ENCODE measurements at regions not wholly inside any gene's neighbourhood (a gene's known extent, or its start where the extent isn't known, plus 50 kb on each side); places are given as distances from the start of the nearest gene placed in this dataset.

- H3K79me1 ChIP-seq (replicated peaks; ENCODE audit: low read length, poor library complexity, severe bottlenecking) = no peaks in the 10 kb centered on the region
- H3K4me3 ChIP-seq (ENCODE audit: insufficient read depth in 1 of 2, low read depth in 1 of 2, low read length in 2 of 2) = no peak overlapping the region
- 74% methylated on average over 4 of the region's 4 CpGs for WGBS
- no peaks in the 10 kb centered on the region for H3K4me1 ChIP-seq (ENCODE audit: control insufficient read depth, insufficient read depth, low read depth, low read length)
- H3K27ac ChIP-seq (ENCODE audit: low read length, poor library complexity, severe bottlenecking) = no peak overlapping the region
- no peak overlapping the region for H4K91ac ChIP-seq (ENCODE audit: low read length)
- no peak overlapping the region for H3K4me2 ChIP-seq (ENCODE audit: low read length, poor library complexity, severe bottlenecking)
- H2BK5ac ChIP-seq (ENCODE audit: low read depth, low read length, poor library complexity, severe bottlenecking) = no peak overlapping the region
- H3K14ac ChIP-seq (ENCODE audit: low read length in 2 of 2) = no peak overlapping the region
- H2BK120ac ChIP-seq (ENCODE audit: low read depth, low read length) = no peak overlapping the region
- H4K8ac ChIP-seq (ENCODE audit: low read length) = no peak overlapping the region
- no peak overlapping the region for H2BK15ac ChIP-seq (ENCODE audit: low read depth, poor library complexity, severe bottlenecking)
- H2AFZ ChIP-seq (ENCODE audit: low read depth, low read length) = no peak overlapping the region
- DNase-seq = no peak
- no peak overlapping the region for H3K4ac ChIP-seq (ENCODE audit: low read depth in 1 of 2, low read length in 2 of 2)
- H3K9ac ChIP-seq (ENCODE audit: low read length) = no peak overlapping the region
- no peaks in the 10 kb centered on the region for H3K27me3 ChIP-seq (ENCODE audit: control insufficient read depth in 1 of 2, insufficient read depth in 1 of 2, low read length in 2 of 2)
- no peak overlapping the region for H2AK5ac ChIP-seq (ENCODE audit: low read length, severe bottlenecking)
- H3K9me3 ChIP-seq (ENCODE audit: control insufficient read depth, low read length) = peaks cover 17% of the 10 kb centered on the region
- no peak overlapping the region for H2BK12ac ChIP-seq (ENCODE audit: low read length in 2 of 2)
- H3K18ac ChIP-seq (ENCODE audit: low read depth in 1 of 2, low read length in 2 of 2) = no peak overlapping the region
- H3K23ac ChIP-seq (ENCODE audit: low read length in 2 of 2) = no peak overlapping the region
- no peaks in the 10 kb centered on the region for H3K36me3 ChIP-seq (ENCODE audit: control insufficient read depth in 1 of 2, insufficient read depth in 2 of 2, low read depth in 1 of 2, low read length in 2 of 2)
Measured at GRCh38 chr22:34489861-34490260, 569.6 kb upstream of the LARGE1 start.

GRCh38 chr22:34490886-34491285 is 570.6 kb upstream of the LARGE1 start:
- Histone ChIP-seq H3K4ac (ENCODE audit: low read depth in 1 of 2, low read length in 2 of 2) (no peak overlapping the region), H3K23ac (ENCODE audit: low read length in 2 of 2) (no peak overlapping the region), H3K4me1 (ENCODE audit: control insufficient read depth, insufficient read depth, low read depth, low read length) (no peaks in the 10 kb centered on the region), H3K27ac (ENCODE audit: low read length, poor library complexity, severe bottlenecking) (no peak overlapping the region), H2AK5ac (ENCODE audit: low read length, severe bottlenecking) (no peak overlapping the region), H4K91ac (ENCODE audit: low read length) (no peak overlapping the region), H2BK5ac (ENCODE audit: low read depth, low read length, poor library complexity, severe bottlenecking) (no peak overlapping the region), H3K18ac (ENCODE audit: low read depth in 1 of 2, low read length in 2 of 2) (no peak overlapping the region), H3K79me1 (replicated peaks; ENCODE audit: low read length, poor library complexity, severe bottlenecking) (no peaks in the 10 kb centered on the region), H3K4me3 (ENCODE audit: insufficient read depth in 1 of 2, low read depth in 1 of 2, low read length in 2 of 2) (no peak overlapping the region), H3K27me3 (ENCODE audit: control insufficient read depth in 1 of 2, insufficient read depth in 1 of 2, low read length in 2 of 2) (no peaks in the 10 kb centered on the region), H2AFZ (ENCODE audit: low read depth, low read length) (no peak overlapping the region), H3K9me3 (ENCODE audit: control insufficient read depth, low read length) (peaks cover 17% of the 10 kb centered on the region), H3K14ac (ENCODE audit: low read length in 2 of 2) (no peak overlapping the region), H2BK15ac (ENCODE audit: low read depth, poor library complexity, severe bottlenecking) (no peak overlapping the region), H2BK12ac (ENCODE audit: low read length in 2 of 2) (no peak overlapping the region), H3K9ac (ENCODE audit: low read length) (no peak overlapping the region), H4K8ac (ENCODE audit: low read length) (no peak overlapping the region), H2BK120ac (ENCODE audit: low read depth, low read length) (no peak overlapping the region), H3K36me3 (ENCODE audit: control insufficient read depth in 1 of 2, insufficient read depth in 2 of 2, low read depth in 1 of 2, low read length in 2 of 2) (no peaks in the 10 kb centered on the region), H3K4me2 (ENCODE audit: low read length, poor library complexity, severe bottlenecking) (no peak overlapping the region)
- WGBS = 70% methylated on average over 2 of the region's 2 CpGs
- DNase-seq = no peak

GRCh38 chr22:34493486-34493885 is 572.5 kb upstream of the ISX start:
- Histone ChIP-seq H4K91ac (ENCODE audit: low read length) (no peak overlapping the region), H3K18ac (ENCODE audit: low read depth in 1 of 2, low read length in 2 of 2) (no peak overlapping the region), H4K8ac (ENCODE audit: low read length) (no peak overlapping the region), H2AK5ac (ENCODE audit: low read length, severe bottlenecking) (no peak overlapping the region), H3K27me3 (ENCODE audit: control insufficient read depth in 1 of 2, insufficient read depth in 1 of 2, low read length in 2 of 2) (no peaks in the 10 kb centered on the region), H3K4me2 (ENCODE audit: low read length, poor library complexity, severe bottlenecking) (no peak overlapping the region), H3K79me1 (replicated peaks; ENCODE audit: low read length, poor library complexity, severe bottlenecking) (no peaks in the 10 kb centered on the region), H3K27ac (ENCODE audit: low read length, poor library complexity, severe bottlenecking) (no peak overlapping the region), H2AFZ (ENCODE audit: low read depth, low read length) (no peak overlapping the region), H3K23ac (ENCODE audit: low read length in 2 of 2) (no peak overlapping the region), H3K4me1 (ENCODE audit: control insufficient read depth, insufficient read depth, low read depth, low read length) (no peaks in the 10 kb centered on the region), H2BK5ac (ENCODE audit: low read depth, low read length, poor library complexity, severe bottlenecking) (no peak overlapping the region), H3K36me3 (ENCODE audit: control insufficient read depth in 1 of 2, insufficient read depth in 2 of 2, low read depth in 1 of 2, low read length in 2 of 2) (no peaks in the 10 kb centered on the region), H2BK15ac (ENCODE audit: low read depth, poor library complexity, severe bottlenecking) (no peak overlapping the region), H3K14ac (ENCODE audit: low read length in 2 of 2) (no peak overlapping the region), H2BK12ac (ENCODE audit: low read length in 2 of 2) (no peak overlapping the region), H3K4ac (ENCODE audit: low read depth in 1 of 2, low read length in 2 of 2) (no peak overlapping the region), H3K9ac (ENCODE audit: low read length) (no peak overlapping the region), H2BK120ac (ENCODE audit: low read depth, low read length) (no peak overlapping the region), H3K9me3 (ENCODE audit: control insufficient read depth, low read length) (peaks cover 23% of the 10 kb centered on the region), H3K4me3 (ENCODE audit: insufficient read depth in 1 of 2, low read depth in 1 of 2, low read length in 2 of 2) (no peak overlapping the region)
- DNase-seq = no peak
- 91% methylated on average over 2 of the region's 3 CpGs for WGBS

- Histone ChIP-seq H2BK5ac (ENCODE audit: low read depth, low read length, poor library complexity, severe bottlenecking) (no peak overlapping the region), H3K4ac (ENCODE audit: low read depth in 1 of 2, low read length in 2 of 2) (no peak overlapping the region), H3K36me3 (ENCODE audit: control insufficient read depth in 1 of 2, insufficient read depth in 2 of 2, low read depth in 1 of 2, low read length in 2 of 2) (no peaks in the 10 kb centered on the region), H3K18ac (ENCODE audit: low read depth in 1 of 2, low read length in 2 of 2) (no peak overlapping the region), H3K4me3 (ENCODE audit: insufficient read depth in 1 of 2, low read depth in 1 of 2, low read length in 2 of 2) (no peak overlapping the region), H3K4me1 (ENCODE audit: control insufficient read depth, insufficient read depth, low read depth, low read length) (no peaks in the 10 kb centered on the region), H3K9ac (ENCODE audit: low read length) (no peak overlapping the region), H3K27ac (ENCODE audit: low read length, poor library complexity, severe bottlenecking) (no peak overlapping the region), H3K27me3 (ENCODE audit: control insufficient read depth in 1 of 2, insufficient read depth in 1 of 2, low read length in 2 of 2) (no peaks in the 10 kb centered on the region), H3K4me2 (ENCODE audit: low read length, poor library complexity, severe bottlenecking) (no peak overlapping the region), H4K8ac (ENCODE audit: low read length) (no peak overlapping the region), H2BK120ac (ENCODE audit: low read depth, low read length) (no peak overlapping the region), H3K9me3 (ENCODE audit: control insufficient read depth, low read length) (peaks cover 11% of the 10 kb centered on the region), H4K91ac (ENCODE audit: low read length) (no peak overlapping the region), H3K23ac (ENCODE audit: low read length in 2 of 2) (no peak overlapping the region), H3K79me1 (replicated peaks; ENCODE audit: low read length, poor library complexity, severe bottlenecking) (no peaks in the 10 kb centered on the region), H2BK12ac (ENCODE audit: low read length in 2 of 2) (no peak overlapping the region), H2AFZ (ENCODE audit: low read depth, low read length) (no peak overlapping the region), H2AK5ac (ENCODE audit: low read length, severe bottlenecking) (no peak overlapping the region), H2BK15ac (ENCODE audit: low read depth, poor library complexity, severe bottlenecking) (no peak overlapping the region), H3K14ac (ENCODE audit: low read length in 2 of 2) (no peak overlapping the region)
- DNase-seq = no peak
- 83% methylated on average over 1 of the region's 1 CpG for WGBS
Measured at GRCh38 chr22:34501366-34501965, 564.5 kb upstream of the ISX start.

Measured in mesenchymal stem cell (in vitro differentiated cells and primary cell).